Astrocyte of the spinal cord (primary cell): ENCODE measurements at regions not wholly inside any gene's neighbourhood (a gene's known extent, or its start where the extent isn't known, plus 50 kb on each side); places are given as distances from the start of the nearest gene placed in this dataset.
A peak's percentile ranks its signal among the peaks of the same experiment; 100 is the strongest.

Source experiments
- DNase-seq: peaks from one replicate; pipeline ENCODE4 v3.0.0; 2011; ENCODE audit warnings: low read depth, low spot score
- H3K4me3 ChIP-seq: 2 replicates; pipeline ENCODE4 v1.5.1; 2011; ENCODE audit warnings: low read depth, mild to moderate bottlenecking, low read length, moderate library complexity
- CTCF ChIP-seq: IDR thresholded peaks from 2 replicates; pipeline ENCODE4 v1.5.1; 2012; ENCODE audit warnings: low read depth, mild to moderate bottlenecking, low read length, inconsistent platforms
- in situ Hi-C: cut with HindIII; loops from 2 replicates; pipeline ENCODE4 v1.10.0; 2017; ENCODE audit warnings: low sequenced_read_pairs

- H3K4me3 ChIP-seq = no peak overlapping the region
- TF ChIP-seq CTCF = no peak
- no peak for DNase-seq
- in situ Hi-C loops = no loop called here
Measured at GRCh38 chr6:88539295-88539764, 373.2 kb upstream of the CNR1 start.

- H3K4me3 ChIP-seq = no peak overlapping the region
- no peak for TF ChIP-seq CTCF
- in situ Hi-C loops = no loop called here
- DNase-seq = no peak
Measured at GRCh38 chr6:88538840-88539239, 372.7 kb upstream of the CNR1 start.

- no peak for TF ChIP-seq CTCF
- peak; percentile 12 for DNase-seq
- in situ Hi-C loops = no loop called here
- no peak overlapping the region for H3K4me3 ChIP-seq
Measured at GRCh38 chr6:88538130-88538706, 372.1 kb upstream of the CNR1 start.

GRCh38 chr6:88536071-88536625, 370.0 kb upstream of the CNR1 start:
- no peak overlapping the region for H3K4me3 ChIP-seq
- in situ Hi-C loops = no loop called here
- DNase-seq = no peak
- TF ChIP-seq CTCF = no peak

GRCh38 chr6:88535306-88535705, 369.2 kb upstream of the CNR1 start:
- no peak for DNase-seq
- no peak for TF ChIP-seq CTCF
- H3K4me3 ChIP-seq = no peak overlapping the region
- in situ Hi-C loops = no loop called here

GRCh38 chr6:88532241-88532860, 366.2 kb upstream of the CNR1 start:
- no peak overlapping the region for H3K4me3 ChIP-seq
- DNase-seq = no peak
- in situ Hi-C loops = no loop called here
- TF ChIP-seq CTCF = no peak
